Kidney (tissue), 13 donors: ENCODE measurements at regions not wholly inside any gene's neighbourhood (a gene's known extent, or its start where the extent isn't known, plus 50 kb on each side); places are given as distances from the start of the nearest gene placed in this dataset.

Experiments
- DNase-seq, 5 donors: peaks; one replicate each; pipeline ENCODE4 v3.0.0-alpha.2; 2013 to 2020
- FAIRE-seq: peaks from 2 replicates; lab custom pipeline; 2012; peaks lifted over from hg19 to GRCh38; lab: Jason Lieb, UNC
- H3K27ac ChIP-seq, 2 donors: one replicate each; pipeline ENCODE4 v1.7.0; 2013; ENCODE audit warnings: low read depth in 2 of 2, low read length in 2 of 2, inconsistent platforms in 1 of 2
- H3K27me3 ChIP-seq: one replicate; pipeline ENCODE4 v1.7.1; 2013; ENCODE audit warnings: low read length, inconsistent platforms; ENCODE audit not compliant: control insufficient read depth, insufficient read depth
- H3K36me3 ChIP-seq, 3 donors: one replicate each; pipeline versions ENCODE4 v1.7.0 to v1.7.1; 2013; ENCODE audit warnings: low read length in 3 of 3, control low read depth in 1 of 3, inconsistent platforms in 1 of 3; ENCODE audit not compliant: insufficient read depth in 3 of 3, control insufficient read depth in 2 of 3
- H3K4me1 ChIP-seq, 3 donors: one replicate each; pipeline versions ENCODE4 v1.7.0 to v1.7.1; 2013; ENCODE audit warnings: low read length in 3 of 3, inconsistent platforms in 1 of 3, low read depth in 1 of 3; ENCODE audit not compliant: control insufficient read depth in 2 of 3, insufficient read depth in 2 of 3
- H3K4me3 ChIP-seq, 3 donors: one replicate each; pipeline versions ENCODE4 v1.7.0 to v1.8.1; 2013; ENCODE audit warnings: low read length in 3 of 3, control low read depth in 1 of 3, inconsistent platforms in 1 of 3
- H3K9ac ChIP-seq, 3 donors: one replicate each; pipeline versions ENCODE4 v1.7.0 to v1.7.1; 2013; ENCODE audit warnings: low read length in 3 of 3, control low read depth in 1 of 3, inconsistent platforms in 1 of 3
- H3K9me3 ChIP-seq, 3 donors: one replicate each; pipeline versions ENCODE4 v1.7.0 to v1.7.1; 2013; ENCODE audit warnings: low read length in 3 of 3, control low read depth in 1 of 3, inconsistent platforms in 1 of 3; ENCODE audit not compliant: control insufficient read depth in 2 of 3, insufficient read depth in 1 of 3
- intact Hi-C: fragments of 100-400 bp; cut with DNase I; formaldehyde crosslinking; loops from one replicate; pipeline ENCODE4 v1.11.1; 2022
- TF ChIP-seq, protein P1 (sequence below): IDR thresholded peaks from 3 replicates; pipeline ENCODE4 v1.5.1; 2012; ENCODE audit warnings: mild to moderate bottlenecking, moderate library complexity, borderline replicate concordance; ENCODE audit not compliant: insufficient read depth; ENCODE audit errors: extremely low read depth
- donor health status: control.
- donor health status: control.
- donor health status: control.
- donor health status: control.
- donor health status: control.
- donor health status: DM: yes; HTN: yes; CAD: no.
- donor health status: Normal renal cell carcinoma (clear cell type).

DNA sequence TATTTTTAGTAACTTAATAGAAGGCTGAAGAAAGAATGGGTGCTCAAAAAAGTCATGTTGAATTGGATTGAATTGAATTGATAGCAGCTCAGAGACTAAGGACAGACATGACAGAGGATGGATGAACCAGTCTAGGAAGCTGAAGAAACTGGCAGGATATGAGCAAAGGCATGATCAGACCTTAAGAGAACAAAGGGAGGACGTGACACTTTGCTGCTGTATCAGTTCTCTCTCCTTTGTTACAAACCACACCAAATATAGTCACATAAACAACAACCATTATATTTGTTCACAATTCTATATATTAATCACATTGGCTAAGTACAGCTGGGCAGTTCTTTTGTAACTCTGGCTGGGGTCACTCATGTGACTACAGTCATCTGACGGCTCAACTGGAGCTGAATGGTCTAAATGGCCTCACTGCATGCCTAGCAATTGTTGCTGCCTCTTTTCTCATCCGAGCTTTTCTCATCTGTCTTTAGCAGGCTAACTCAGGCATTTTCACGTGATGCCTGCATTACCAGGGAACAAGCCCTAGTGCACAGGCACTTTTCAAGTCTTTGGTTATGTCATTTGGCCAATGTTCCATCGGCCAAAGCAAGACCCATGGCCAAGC is 355.0 kb downstream of the ETNK1 start:
- intact Hi-C loops, result no loop called here
- TF ChIP-seq, protein P1, sequence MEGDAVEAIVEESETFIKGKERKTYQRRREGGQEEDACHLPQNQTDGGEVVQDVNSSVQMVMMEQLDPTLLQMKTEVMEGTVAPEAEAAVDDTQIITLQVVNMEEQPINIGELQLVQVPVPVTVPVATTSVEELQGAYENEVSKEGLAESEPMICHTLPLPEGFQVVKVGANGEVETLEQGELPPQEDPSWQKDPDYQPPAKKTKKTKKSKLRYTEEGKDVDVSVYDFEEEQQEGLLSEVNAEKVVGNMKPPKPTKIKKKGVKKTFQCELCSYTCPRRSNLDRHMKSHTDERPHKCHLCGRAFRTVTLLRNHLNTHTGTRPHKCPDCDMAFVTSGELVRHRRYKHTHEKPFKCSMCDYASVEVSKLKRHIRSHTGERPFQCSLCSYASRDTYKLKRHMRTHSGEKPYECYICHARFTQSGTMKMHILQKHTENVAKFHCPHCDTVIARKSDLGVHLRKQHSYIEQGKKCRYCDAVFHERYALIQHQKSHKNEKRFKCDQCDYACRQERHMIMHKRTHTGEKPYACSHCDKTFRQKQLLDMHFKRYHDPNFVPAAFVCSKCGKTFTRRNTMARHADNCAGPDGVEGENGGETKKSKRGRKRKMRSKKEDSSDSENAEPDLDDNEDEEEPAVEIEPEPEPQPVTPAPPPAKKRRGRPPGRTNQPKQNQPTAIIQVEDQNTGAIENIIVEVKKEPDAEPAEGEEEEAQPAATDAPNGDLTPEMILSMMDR, result no peak
- no peak overlapping the region for H3K9ac ChIP-seq
- H3K4me1 ChIP-seq, result no peaks in the 10 kb centered on the region
- no peaks in the 10 kb centered on the region for H3K27me3 ChIP-seq
- DNase-seq (no peak), FAIRE-seq (no peak)
- H3K36me3 ChIP-seq, result no peaks in the 10 kb centered on the region
- no peak overlapping the region for H3K4me3 ChIP-seq
- H3K9me3 ChIP-seq, result no peaks in the 10 kb centered on the region
- H3K27ac ChIP-seq, result no peak overlapping the region

DNA sequence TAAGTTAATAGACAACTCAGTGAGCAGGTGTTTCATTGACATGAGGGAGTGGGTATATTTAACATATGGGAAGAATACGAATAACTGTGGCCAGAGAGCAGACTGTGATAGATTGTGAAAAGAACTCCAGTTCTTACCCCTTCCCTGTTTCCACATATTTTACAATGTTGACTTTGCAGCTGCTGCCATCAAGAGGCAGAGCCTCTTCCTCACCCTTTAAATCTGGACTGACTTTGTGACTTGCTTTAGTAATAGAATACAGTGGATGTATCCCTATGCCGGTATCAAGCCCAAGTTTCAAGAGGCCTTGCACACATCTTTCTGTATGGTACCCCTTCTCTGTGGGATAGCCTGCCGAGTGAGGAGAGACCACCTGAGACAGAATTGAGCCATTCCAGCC is 356.7 kb downstream of the ETNK1 start:
- Histone ChIP-seq H3K27ac (no peak overlapping the region), H3K4me3 (no peak overlapping the region), H3K27me3 (no peaks in the 10 kb centered on the region), H3K36me3 (no peaks in the 10 kb centered on the region), H3K4me1 (no peaks in the 10 kb centered on the region), H3K9me3 (no peaks in the 10 kb centered on the region), H3K9ac (no peak overlapping the region)
- FAIRE-seq (no peak), DNase-seq (no peak)
- intact Hi-C loops, result no loop called here
- TF ChIP-seq, protein P1, result peak; percentile 15

DNA sequence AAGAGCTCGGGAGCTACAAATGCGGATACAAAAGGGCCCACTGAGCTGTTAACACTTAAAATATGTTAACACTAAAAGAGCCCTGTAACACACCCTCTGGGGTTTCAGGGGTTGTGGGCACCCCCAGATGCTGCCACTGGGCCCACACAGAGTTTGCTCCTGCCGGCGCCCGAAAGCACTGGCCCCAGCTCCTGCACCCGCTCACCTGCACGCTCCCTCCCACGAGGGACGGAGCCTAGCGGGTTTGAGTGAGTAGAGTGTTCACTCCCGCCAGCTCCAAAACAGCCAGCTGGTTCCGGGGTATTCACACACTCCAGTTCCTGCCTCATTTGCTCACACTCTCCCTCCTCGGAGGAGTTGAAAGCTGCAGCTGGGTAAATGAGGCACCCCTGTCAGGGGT is 357.7 kb downstream of the ETNK1 start:
- H3K27me3 ChIP-seq, result no peaks in the 10 kb centered on the region
- H3K9ac ChIP-seq, result no peak overlapping the region
- intact Hi-C loops, result no loop called here
- no peak overlapping the region for H3K4me3 ChIP-seq
- TF ChIP-seq, protein P1, result no peak
- H3K36me3 ChIP-seq, result no peaks in the 10 kb centered on the region
- peak in 1 of 5 donors; percentile 41 for DNase-seq
- H3K4me1 ChIP-seq, result no peaks in the 10 kb centered on the region
- no peak overlapping the region for H3K27ac ChIP-seq
- H3K9me3 ChIP-seq, result no peaks in the 10 kb centered on the region
- FAIRE-seq, result no peak

DNA sequence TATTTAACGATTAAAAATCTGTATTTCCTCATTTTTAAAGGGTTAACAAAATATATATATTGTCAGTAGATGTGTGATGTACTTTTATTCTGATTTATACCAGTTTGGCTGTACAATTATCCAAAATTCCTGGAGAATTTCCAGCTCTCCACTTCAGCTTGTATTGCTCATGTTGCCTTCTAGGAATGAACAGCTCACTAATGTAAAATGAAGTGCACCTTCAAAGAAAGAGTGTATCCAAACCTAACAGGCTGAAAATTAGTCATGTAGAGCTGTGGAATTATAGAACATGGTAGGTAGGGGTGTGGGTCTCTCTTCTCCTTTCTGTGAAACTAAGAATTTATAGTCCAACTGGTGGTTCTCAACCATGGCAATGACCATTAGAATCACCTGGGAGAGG is 362.0 kb downstream of the ETNK1 start:
- no peak overlapping the region for H3K9ac ChIP-seq
- intact Hi-C loops, result no loop called here
- no peaks in the 10 kb centered on the region for H3K4me1 ChIP-seq
- TF ChIP-seq, protein P1, result no peak
- H3K27ac ChIP-seq, result no peak overlapping the region
- DNase-seq, result no peak
- H3K27me3 ChIP-seq, result no peaks in the 10 kb centered on the region
- FAIRE-seq, result no peak
- no peak overlapping the region for H3K4me3 ChIP-seq
- no peaks in the 10 kb centered on the region for H3K36me3 ChIP-seq
- no peaks in the 10 kb centered on the region for H3K9me3 ChIP-seq
